Hepatocyte (in vitro differentiated cells): ENCODE measurements at regions not wholly inside any gene's neighbourhood (a gene's known extent, or its start where the extent isn't known, plus 50 kb on each side); places are given as distances from the start of the nearest gene placed in this dataset.

ENCODE experiments used
- EZH2 ChIP-seq: fragments of 200-600 bp; sonication (generic); IDR thresholded peaks from 2 replicates; pipeline ENCODE4 v1.6.1; 2016; ENCODE audit warnings: antibody characterized with exemption, mild to moderate bottlenecking, borderline replicate concordance
- TF ChIP-seq, protein P1 (sequence below): fragments of 200-600 bp; sonication (generic); IDR thresholded peaks from 2 replicates; pipeline ENCODE4 v1.5.1; 2016; ENCODE audit warnings: antibody characterized with exemption, mild to moderate bottlenecking; ENCODE audit not compliant: poor library complexity

DNA sequence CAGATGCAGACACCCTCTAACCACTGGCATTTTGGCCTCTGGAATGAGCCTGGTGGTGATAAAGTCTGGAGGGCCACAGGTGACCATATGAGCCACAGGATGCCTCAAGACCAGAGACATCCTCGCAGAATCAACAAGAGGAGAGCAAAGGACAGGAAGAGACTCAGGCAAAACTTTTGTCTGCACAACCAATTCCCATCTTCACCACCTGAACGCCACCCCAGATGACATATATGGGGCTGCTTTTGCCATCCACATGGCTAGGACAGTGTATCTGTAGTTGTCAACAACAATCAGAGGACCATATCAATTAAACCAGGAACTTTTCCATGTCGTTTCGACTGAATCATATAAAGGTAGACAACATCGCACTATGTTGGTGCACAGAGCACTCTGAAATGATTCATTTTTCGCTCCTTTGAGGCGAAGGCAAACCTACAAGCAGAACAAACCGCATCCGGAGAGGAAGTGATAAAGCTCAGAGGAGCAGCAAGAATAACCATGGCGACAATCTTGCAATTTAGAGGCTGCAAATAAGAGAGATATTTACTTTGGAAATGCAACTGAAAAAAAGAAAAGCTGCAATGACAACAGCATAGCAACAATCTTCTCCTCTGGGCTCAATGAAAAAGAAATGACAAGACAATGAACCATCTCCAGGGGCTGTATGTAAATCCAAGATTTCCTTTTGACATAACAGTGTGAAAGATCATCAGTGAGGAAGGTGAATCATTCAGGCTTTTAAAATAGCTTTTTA, 204.5 kb downstream of the ARL4C start:
- TF ChIP-seq EZH2, result no peak
- TF ChIP-seq, protein P1, sequence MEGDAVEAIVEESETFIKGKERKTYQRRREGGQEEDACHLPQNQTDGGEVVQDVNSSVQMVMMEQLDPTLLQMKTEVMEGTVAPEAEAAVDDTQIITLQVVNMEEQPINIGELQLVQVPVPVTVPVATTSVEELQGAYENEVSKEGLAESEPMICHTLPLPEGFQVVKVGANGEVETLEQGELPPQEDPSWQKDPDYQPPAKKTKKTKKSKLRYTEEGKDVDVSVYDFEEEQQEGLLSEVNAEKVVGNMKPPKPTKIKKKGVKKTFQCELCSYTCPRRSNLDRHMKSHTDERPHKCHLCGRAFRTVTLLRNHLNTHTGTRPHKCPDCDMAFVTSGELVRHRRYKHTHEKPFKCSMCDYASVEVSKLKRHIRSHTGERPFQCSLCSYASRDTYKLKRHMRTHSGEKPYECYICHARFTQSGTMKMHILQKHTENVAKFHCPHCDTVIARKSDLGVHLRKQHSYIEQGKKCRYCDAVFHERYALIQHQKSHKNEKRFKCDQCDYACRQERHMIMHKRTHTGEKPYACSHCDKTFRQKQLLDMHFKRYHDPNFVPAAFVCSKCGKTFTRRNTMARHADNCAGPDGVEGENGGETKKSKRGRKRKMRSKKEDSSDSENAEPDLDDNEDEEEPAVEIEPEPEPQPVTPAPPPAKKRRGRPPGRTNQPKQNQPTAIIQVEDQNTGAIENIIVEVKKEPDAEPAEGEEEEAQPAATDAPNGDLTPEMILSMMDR, result no peak
